Endodermal cell (in vitro differentiated cells): ENCODE measurements at regions not wholly inside any gene's neighbourhood (a gene's known extent, or its start where the extent isn't known, plus 50 kb on each side); places are given as distances from the start of the nearest gene placed in this dataset.

Experiments used
- DNase-seq: peaks from one replicate; pipeline ENCODE4 v3.0.0-alpha.2; 2017
- H3K27ac ChIP-seq: 2 replicates; pipeline ENCODE4 v1.5.1; 2013; ENCODE audit warnings: mild to moderate bottlenecking, low read depth, low read length, moderate library complexity
- H3K27me3 ChIP-seq: 2 replicates; pipeline ENCODE4 v1.6.1; 2013; ENCODE audit warnings: mild to moderate bottlenecking, low read length, moderate library complexity; ENCODE audit not compliant: insufficient read depth, control insufficient read depth, poor library complexity, severe bottlenecking
- H3K36me3 ChIP-seq: 2 replicates; pipeline ENCODE4 v1.7.0; 2013; ENCODE audit warnings: mild to moderate bottlenecking, low read length, moderate library complexity; ENCODE audit not compliant: control insufficient read depth, insufficient read depth
- H3K4me1 ChIP-seq: one replicate; pipeline ENCODE4 v1.7.0; 2013; ENCODE audit warnings: low read length; ENCODE audit not compliant: control insufficient read depth, insufficient read depth
- H3K4me3 ChIP-seq: 2 replicates; pipeline ENCODE4 v1.5.1; 2013; ENCODE audit warnings: mild to moderate bottlenecking, low read length, moderate library complexity
- H3K9ac ChIP-seq: 2 replicates; pipeline ENCODE4 v1.6.1; 2013; ENCODE audit warnings: mild to moderate bottlenecking, low read length, moderate library complexity; ENCODE audit not compliant: poor library complexity, severe bottlenecking; ENCODE audit errors: extremely low read depth
- H3K9me3 ChIP-seq: 2 replicates; pipeline ENCODE4 v1.6.1; 2013; ENCODE audit warnings: mild to moderate bottlenecking, low read length, moderate library complexity; ENCODE audit not compliant: control insufficient read depth
- H3K27ac Mint-ChIP-seq: 2 replicates; pipeline ENCODE4 v1.8.0; 2020; ENCODE audit warnings: mixed read lengths
- H3K27me3 Mint-ChIP-seq: 2 replicates; pipeline ENCODE4 v1.8.0; 2021; ENCODE audit warnings: mild to moderate bottlenecking, mixed read lengths; ENCODE audit not compliant: insufficient read depth
- H3K36me3 Mint-ChIP-seq: 2 replicates; pipeline ENCODE4 v1.8.0; 2020; ENCODE audit warnings: low read depth, mixed read lengths
- H3K4me1 Mint-ChIP-seq: 2 replicates; pipeline ENCODE4 v1.8.0; 2020; ENCODE audit warnings: mixed read lengths
- H3K4me3 Mint-ChIP-seq: 2 replicates; pipeline ENCODE4 v1.8.0; 2020; ENCODE audit warnings: mild to moderate bottlenecking, moderate library complexity, mixed read lengths
- H3K9me3 Mint-ChIP-seq: 2 replicates; pipeline ENCODE4 v1.8.0; 2020; ENCODE audit warnings: mild to moderate bottlenecking, mixed read lengths
- WGBS, 2 experiments: methylation state at CpG; one replicate each; pipeline versions ENCODE4 v1.1.5 to v1.1.7; 2013; ENCODE audit warnings: missing lambda C conversion rate in 2 of 2, mixed read lengths in 1 of 2; ENCODE audit not compliant: insufficient coverage in 1 of 2, insufficient read length in 1 of 2; 5-methylcytosine and 5-hydroxymethylcytosine counted together
- TF ChIP-seq, protein P1 (sequence below): fragments of 200-600 bp; sonication (generic); conservative IDR thresholded peaks from 2 replicates; pipeline ENCODE4 v1.5.0; 2021; ENCODE audit warnings: antibody characterized with exemption, mild to moderate bottlenecking

DNA sequence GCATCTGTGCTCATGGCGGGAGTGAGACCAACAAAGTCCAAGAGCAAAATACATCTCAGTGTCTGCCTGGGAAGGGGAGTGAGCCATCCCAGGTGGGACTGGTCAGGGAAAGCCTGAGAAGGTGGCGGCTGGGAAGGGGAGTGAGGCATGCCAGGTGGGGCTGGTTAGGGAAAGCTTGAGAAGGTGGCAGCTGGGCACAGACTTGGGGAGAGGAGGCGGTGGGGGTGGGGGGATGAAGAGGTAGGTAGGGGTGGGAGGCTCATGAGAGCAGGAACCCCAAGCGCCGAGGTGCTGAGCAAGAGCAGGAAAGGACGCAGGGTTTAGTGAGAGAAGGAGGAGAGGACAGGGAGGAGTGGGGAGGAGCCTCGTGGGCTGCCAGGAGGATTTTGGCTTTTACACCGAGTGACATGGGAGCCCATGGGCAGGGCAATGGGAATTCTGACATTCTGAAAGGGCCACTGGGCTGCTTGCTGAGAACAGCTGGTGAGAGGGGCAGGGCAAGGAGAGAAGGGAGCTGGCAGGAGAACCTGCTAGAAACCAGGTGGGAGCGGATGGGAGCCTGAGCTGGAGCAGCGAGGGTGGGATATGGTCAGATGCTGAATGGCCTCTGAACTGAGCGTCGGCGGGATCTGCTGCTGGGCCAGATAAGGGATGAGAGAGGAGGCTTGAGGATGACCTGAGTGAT, 256.1 kb upstream of the RPL38 start:
- no peak overlapping the region for H3K4me3 ChIP-seq
- no peaks in the 10 kb centered on the region for H3K9me3 ChIP-seq
- H3K27ac Mint-ChIP-seq, result no peak overlapping the region
- no peaks in the 10 kb centered on the region for H3K36me3 ChIP-seq
- peaks cover 26% of the 10 kb centered on the region for H3K27me3 ChIP-seq
- DNase-seq, result peak; percentile 39
- no peak overlapping the region for H3K9ac ChIP-seq
- peaks cover 74% of the 10 kb centered on the region for H3K27me3 Mint-ChIP-seq
- H3K4me3 Mint-ChIP-seq, result no peak overlapping the region
- H3K36me3 Mint-ChIP-seq, result no peaks in the 10 kb centered on the region
- no peak overlapping the region for H3K27ac ChIP-seq
- H3K4me1 ChIP-seq, result peaks cover 5% of the 10 kb centered on the region
- peaks cover 4% of the 10 kb centered on the region for H3K4me1 Mint-ChIP-seq
- no peaks in the 10 kb centered on the region for H3K9me3 Mint-ChIP-seq
- 92 to 96% methylated on average over 7 to 13 of the region's 13 CpGs for WGBS, 2 experiments
- TF ChIP-seq, protein P1, sequence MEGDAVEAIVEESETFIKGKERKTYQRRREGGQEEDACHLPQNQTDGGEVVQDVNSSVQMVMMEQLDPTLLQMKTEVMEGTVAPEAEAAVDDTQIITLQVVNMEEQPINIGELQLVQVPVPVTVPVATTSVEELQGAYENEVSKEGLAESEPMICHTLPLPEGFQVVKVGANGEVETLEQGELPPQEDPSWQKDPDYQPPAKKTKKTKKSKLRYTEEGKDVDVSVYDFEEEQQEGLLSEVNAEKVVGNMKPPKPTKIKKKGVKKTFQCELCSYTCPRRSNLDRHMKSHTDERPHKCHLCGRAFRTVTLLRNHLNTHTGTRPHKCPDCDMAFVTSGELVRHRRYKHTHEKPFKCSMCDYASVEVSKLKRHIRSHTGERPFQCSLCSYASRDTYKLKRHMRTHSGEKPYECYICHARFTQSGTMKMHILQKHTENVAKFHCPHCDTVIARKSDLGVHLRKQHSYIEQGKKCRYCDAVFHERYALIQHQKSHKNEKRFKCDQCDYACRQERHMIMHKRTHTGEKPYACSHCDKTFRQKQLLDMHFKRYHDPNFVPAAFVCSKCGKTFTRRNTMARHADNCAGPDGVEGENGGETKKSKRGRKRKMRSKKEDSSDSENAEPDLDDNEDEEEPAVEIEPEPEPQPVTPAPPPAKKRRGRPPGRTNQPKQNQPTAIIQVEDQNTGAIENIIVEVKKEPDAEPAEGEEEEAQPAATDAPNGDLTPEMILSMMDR, result no peak

DNA sequence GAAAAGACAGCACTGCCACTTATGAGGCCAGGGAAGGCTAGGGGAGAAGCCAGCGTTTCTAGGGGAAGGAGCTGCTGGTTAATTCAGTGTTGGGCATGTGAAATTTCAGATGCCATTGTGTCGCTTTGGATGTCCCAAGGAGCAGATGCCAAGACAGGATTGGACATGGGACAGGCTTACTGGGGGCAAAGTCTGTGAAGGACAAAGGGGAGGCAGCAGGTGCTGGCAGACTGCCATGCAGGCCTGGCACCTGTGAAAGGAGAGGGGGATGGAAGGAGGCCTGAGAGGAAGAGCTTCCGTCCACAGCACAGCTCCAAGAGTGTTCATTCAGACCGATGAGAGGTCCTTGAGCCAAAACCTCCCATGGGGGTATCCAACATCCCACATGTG, 255.5 kb upstream of the RPL38 start:
- TF ChIP-seq, protein P1, result no peak
- Mint-ChIP-seq H3K9me3 (no peaks in the 10 kb centered on the region), H3K27ac (no peak overlapping the region), H3K4me1 (peaks cover 4% of the 10 kb centered on the region), H3K36me3 (no peaks in the 10 kb centered on the region), H3K4me3 (no peak overlapping the region), H3K27me3 (peaks cover 74% of the 10 kb centered on the region)
- peaks cover 5% of the 10 kb centered on the region for H3K4me1 ChIP-seq
- H3K36me3 ChIP-seq, result no peaks in the 10 kb centered on the region
- no peak for DNase-seq
- 95 to 96% methylated on average over 2 to 4 of the region's 4 CpGs for WGBS, 2 experiments
- peaks cover 28% of the 10 kb centered on the region for H3K27me3 ChIP-seq
- no peaks in the 10 kb centered on the region for H3K9me3 ChIP-seq
- H3K4me3 ChIP-seq, result no peak overlapping the region
- H3K9ac ChIP-seq, result no peak overlapping the region
- H3K27ac ChIP-seq, result no peak overlapping the region

DNA sequence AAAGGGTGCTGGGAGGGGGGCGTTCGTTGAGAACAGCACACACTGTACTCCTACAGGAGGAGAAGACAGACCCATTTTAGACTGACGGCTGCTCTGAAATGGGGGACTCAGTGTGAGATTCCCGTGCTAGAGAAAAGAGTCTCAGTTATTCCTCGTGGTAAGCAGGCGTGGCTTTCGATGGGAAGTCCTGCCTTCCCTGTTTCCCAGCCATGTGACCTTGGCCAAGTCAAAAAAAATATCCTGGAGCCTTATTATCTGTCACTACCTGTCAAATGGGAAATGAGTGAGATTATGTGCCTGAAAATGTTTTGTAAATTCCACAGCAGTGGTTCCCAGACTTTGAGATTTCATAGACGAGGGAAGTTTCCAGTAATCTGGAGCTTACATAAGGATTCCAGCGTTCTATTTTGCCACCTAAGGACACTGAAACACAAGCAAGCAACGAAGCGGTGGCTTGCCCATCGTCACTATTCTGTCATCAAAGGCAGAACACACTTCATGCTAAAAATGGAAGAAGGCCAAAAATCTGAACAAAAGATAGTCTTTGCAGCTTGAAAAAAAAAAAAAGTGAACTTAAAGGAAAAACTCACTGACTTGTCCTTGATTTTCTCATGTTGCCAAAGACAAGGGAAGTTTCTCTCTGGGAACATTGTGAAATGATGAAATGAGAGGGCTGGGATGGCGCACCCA, 253.4 kb upstream of the RPL38 start:
- peak; percentile 30 for DNase-seq
- Mint-ChIP-seq H3K27ac (no peak overlapping the region), H3K4me1 (peaks cover 4% of the 10 kb centered on the region), H3K4me3 (no peak overlapping the region), H3K27me3 (peaks cover 66% of the 10 kb centered on the region), H3K9me3 (no peaks in the 10 kb centered on the region), H3K36me3 (no peaks in the 10 kb centered on the region)
- H3K36me3 ChIP-seq, result no peaks in the 10 kb centered on the region
- TF ChIP-seq, protein P1, result no peak
- H3K9me3 ChIP-seq, result no peaks in the 10 kb centered on the region
- H3K4me3 ChIP-seq, result no peak overlapping the region
- WGBS, 2 experiments, result 90 to 91% methylated on average over 9 to 13 of the region's 13 CpGs
- H3K4me1 ChIP-seq, result peaks cover 5% of the 10 kb centered on the region
- H3K27me3 ChIP-seq, result peaks cover 31% of the 10 kb centered on the region
- H3K27ac ChIP-seq, result no peak overlapping the region
- H3K9ac ChIP-seq, result no peak overlapping the region
